ENCODE measurements at regions not wholly inside any gene's neighbourhood (a gene's known extent, or its start where the extent isn't known, plus 50 kb on each side); places are given as distances from the start of the nearest gene placed in this dataset.

- Histone ChIP-seq H3K9me3 (ENCODE audit: low read length) (no peaks in the 10 kb centered on the region), H3K27ac (ENCODE audit: low read depth, low read length) (no peak overlapping the region), H3K4me3 (ENCODE audit: low read length) (no peak overlapping the region), H3K36me3 (ENCODE audit: insufficient read depth, low read length) (no peaks in the 10 kb centered on the region), H3K27me3 (ENCODE audit: insufficient read depth, low read length, poor library complexity, severe bottlenecking) (no peaks in the 10 kb centered on the region), H3K4me1 (ENCODE audit: insufficient read depth, low read length) (no peaks in the 10 kb centered on the region)
- Mint-ChIP-seq H3K9me3 (peaks cover 0 to 4% (median 2%) of the 10 kb centered on the region in 5 donors), H3K27ac (no peak overlapping the region), H3K36me3 (no peaks in the 10 kb centered on the region), H3K27me3 (peaks cover 0 to 3% of the 10 kb centered on the region in 2 donors), H3K4me1 (no peaks in the 10 kb centered on the region), H3K4me3 (no peak overlapping the region)
- CTCF ChIA-PET = no interaction called here
- no peak for DNase-seq
- POLR2A ChIA-PET = no interaction called here
These were observed 484.1 kb downstream of the IGSF11 start for GRCh38 chr3:118550556-118550955.

- H3K36me3 Mint-ChIP-seq = no peaks in the 10 kb centered on the region
- Histone ChIP-seq H3K36me3 (ENCODE audit: insufficient read depth, low read length) (no peaks in the 10 kb centered on the region), H3K27ac (ENCODE audit: low read depth, low read length) (no peak overlapping the region), H3K4me1 (ENCODE audit: insufficient read depth, low read length) (no peaks in the 10 kb centered on the region), H3K27me3 (ENCODE audit: insufficient read depth, low read length, poor library complexity, severe bottlenecking) (no peaks in the 10 kb centered on the region), H3K9me3 (ENCODE audit: low read length) (no peaks in the 10 kb centered on the region), H3K4me3 (ENCODE audit: low read length) (no peak overlapping the region)
- H3K27me3 Mint-ChIP-seq = no peaks in the 10 kb centered on the region
- peak overlapping the region in 1 of 8 donors; percentile 34 for H3K27ac Mint-ChIP-seq
- H3K4me3 Mint-ChIP-seq = no peak overlapping the region
- H3K4me1 Mint-ChIP-seq = no peaks in the 10 kb centered on the region
- ChIA-PET CTCF (no interaction called here), POLR2A (no interaction called here)
- DNase-seq = no peak
- H3K9me3 Mint-ChIP-seq = peaks cover 0 to 3% (median 2%) of the 10 kb centered on the region in 5 donors
These were observed 480.4 kb downstream of the IGSF11 start for GRCh38 chr3:118554148-118554838.

GRCh38 chr3:118556983-118557382, 477.7 kb downstream of the IGSF11 start:
- no peaks in the 10 kb centered on the region for H3K9me3 ChIP-seq (ENCODE audit: low read length)
- peaks cover 0 to 5% (median 3%) of the 10 kb centered on the region in 5 donors for H3K9me3 Mint-ChIP-seq
- H3K4me1 ChIP-seq (ENCODE audit: insufficient read depth, low read length) = no peaks in the 10 kb centered on the region
- H3K4me3 ChIP-seq (ENCODE audit: low read length) = no peak overlapping the region
- no peaks in the 10 kb centered on the region for H3K36me3 ChIP-seq (ENCODE audit: insufficient read depth, low read length)
- H3K36me3 Mint-ChIP-seq = no peaks in the 10 kb centered on the region
- no peaks in the 10 kb centered on the region for H3K27me3 Mint-ChIP-seq
- POLR2A ChIA-PET = no interaction called here
- no peak for DNase-seq
- H3K4me3 Mint-ChIP-seq = no peak overlapping the region
- H3K27ac ChIP-seq (ENCODE audit: low read depth, low read length) = no peak overlapping the region
- no peaks in the 10 kb centered on the region for H3K4me1 Mint-ChIP-seq
- CTCF ChIA-PET = no interaction called here
- H3K27me3 ChIP-seq (ENCODE audit: insufficient read depth, low read length, poor library complexity, severe bottlenecking) = no peaks in the 10 kb centered on the region
- H3K27ac Mint-ChIP-seq = no peak overlapping the region

- Histone ChIP-seq H3K4me3 (ENCODE audit: low read length) (no peak overlapping the region), H3K27ac (ENCODE audit: low read depth, low read length) (no peak overlapping the region), H3K9me3 (ENCODE audit: low read length) (no peaks in the 10 kb centered on the region), H3K4me1 (ENCODE audit: insufficient read depth, low read length) (no peaks in the 10 kb centered on the region), H3K36me3 (ENCODE audit: insufficient read depth, low read length) (no peaks in the 10 kb centered on the region), H3K27me3 (ENCODE audit: insufficient read depth, low read length, poor library complexity, severe bottlenecking) (no peaks in the 10 kb centered on the region)
- Mint-ChIP-seq H3K36me3 (no peaks in the 10 kb centered on the region), H3K4me1 (no peaks in the 10 kb centered on the region), H3K27ac (no peak overlapping the region), H3K9me3 (peaks cover 0 to 5% (median 3%) of the 10 kb centered on the region in 5 donors), H3K27me3 (no peaks in the 10 kb centered on the region), H3K4me3 (no peak overlapping the region)
- CTCF ChIA-PET = no interaction called here
- POLR2A ChIA-PET = no interaction called here
- no peak for DNase-seq
These were observed 477.1 kb downstream of the IGSF11 start for GRCh38 chr3:118557513-118557912.

- DNase-seq = no peak
- Mint-ChIP-seq H3K27me3 (no peaks in the 10 kb centered on the region), H3K36me3 (no peaks in the 10 kb centered on the region), H3K9me3 (peaks cover 0 to 6% (median 2%) of the 10 kb centered on the region in 5 donors), H3K27ac (no peak overlapping the region), H3K4me3 (no peak overlapping the region), H3K4me1 (no peaks in the 10 kb centered on the region)
- no peaks in the 10 kb centered on the region for H3K4me1 ChIP-seq (ENCODE audit: insufficient read depth, low read length)
- no peaks in the 10 kb centered on the region for H3K36me3 ChIP-seq (ENCODE audit: insufficient read depth, low read length)
- ChIA-PET CTCF (no interaction called here), POLR2A (no interaction called here)
- H3K4me3 ChIP-seq (ENCODE audit: low read length) = no peak overlapping the region
- no peaks in the 10 kb centered on the region for H3K27me3 ChIP-seq (ENCODE audit: insufficient read depth, low read length, poor library complexity, severe bottlenecking)
- H3K9me3 ChIP-seq (ENCODE audit: low read length) = no peaks in the 10 kb centered on the region
- H3K27ac ChIP-seq (ENCODE audit: low read depth, low read length) = no peak overlapping the region
These were observed 475.4 kb downstream of the IGSF11 start for GRCh38 chr3:118559286-118559685.

GRCh38 chr3:118564800-118565199, 469.8 kb downstream of the IGSF11 start:
- no peaks in the 10 kb centered on the region for H3K36me3 Mint-ChIP-seq
- Histone ChIP-seq H3K9me3 (ENCODE audit: low read length) (no peaks in the 10 kb centered on the region), H3K4me3 (ENCODE audit: low read length) (no peak overlapping the region), H3K27ac (ENCODE audit: low read depth, low read length) (no peak overlapping the region), H3K27me3 (ENCODE audit: insufficient read depth, low read length, poor library complexity, severe bottlenecking) (no peaks in the 10 kb centered on the region), H3K36me3 (ENCODE audit: insufficient read depth, low read length) (no peaks in the 10 kb centered on the region), H3K4me1 (ENCODE audit: insufficient read depth, low read length) (no peaks in the 10 kb centered on the region)
- H3K4me3 Mint-ChIP-seq = no peak overlapping the region
- CTCF ChIA-PET = no interaction called here
- POLR2A ChIA-PET = no interaction called here
- H3K27ac Mint-ChIP-seq = no peak overlapping the region
- no peak for DNase-seq
- H3K9me3 Mint-ChIP-seq = peaks cover 0 to 13% (median 9%) of the 10 kb centered on the region in 5 donors
- no peaks in the 10 kb centered on the region for H3K27me3 Mint-ChIP-seq
- H3K4me1 Mint-ChIP-seq = no peaks in the 10 kb centered on the region

GRCh38 chr3:118573912-118574311, 460.7 kb downstream of the IGSF11 start:
- Mint-ChIP-seq H3K27me3 (no peaks in the 10 kb centered on the region), H3K9me3 (peaks cover 0 to 10% (median 6%) of the 10 kb centered on the region in 5 donors), H3K4me3 (no peak overlapping the region), H3K36me3 (no peaks in the 10 kb centered on the region), H3K4me1 (no peaks in the 10 kb centered on the region), H3K27ac (no peak overlapping the region)
- Histone ChIP-seq H3K9me3 (ENCODE audit: low read length) (no peaks in the 10 kb centered on the region), H3K4me3 (ENCODE audit: low read length) (no peak overlapping the region), H3K36me3 (ENCODE audit: insufficient read depth, low read length) (no peaks in the 10 kb centered on the region), H3K4me1 (ENCODE audit: insufficient read depth, low read length) (no peaks in the 10 kb centered on the region), H3K27ac (ENCODE audit: low read depth, low read length) (no peak overlapping the region), H3K27me3 (ENCODE audit: insufficient read depth, low read length, poor library complexity, severe bottlenecking) (no peaks in the 10 kb centered on the region)
- ChIA-PET CTCF (no interaction called here), POLR2A (no interaction called here)
- no peak for DNase-seq

GRCh38 chr3:118577055-118577777, 457.4 kb downstream of the IGSF11 start:
- Mint-ChIP-seq H3K9me3 (peaks cover 0 to 3% (median 0%) of the 10 kb centered on the region in 5 donors), H3K4me1 (no peaks in the 10 kb centered on the region), H3K27me3 (no peaks in the 10 kb centered on the region), H3K4me3 (no peak overlapping the region), H3K36me3 (no peaks in the 10 kb centered on the region), H3K27ac (no peak overlapping the region)
- Histone ChIP-seq H3K4me1 (ENCODE audit: insufficient read depth, low read length) (no peaks in the 10 kb centered on the region), H3K9me3 (ENCODE audit: low read length) (no peaks in the 10 kb centered on the region), H3K4me3 (ENCODE audit: low read length) (no peak overlapping the region), H3K36me3 (ENCODE audit: insufficient read depth, low read length) (no peaks in the 10 kb centered on the region), H3K27ac (ENCODE audit: low read depth, low read length) (no peak overlapping the region), H3K27me3 (ENCODE audit: insufficient read depth, low read length, poor library complexity, severe bottlenecking) (no peaks in the 10 kb centered on the region)
- ChIA-PET CTCF (no interaction called here), POLR2A (no interaction called here)
- no peak for DNase-seq

Data from CD8-positive, alpha-beta memory T cell (primary cell).